ENCODE measurements at regions not wholly inside any gene's neighbourhood (a gene's known extent, or its start where the extent isn't known, plus 50 kb on each side); places are given as distances from the start of the nearest gene placed in this dataset.

GRCh38 chr17:53219821-53220220 lies 602.9 kb upstream of the KIF2B start:
- TF ChIP-seq CTCF (IDR thresholded peaks at IDR 0.05) (no peak), POLR2A (IDR thresholded peaks at IDR 0.05) (no peak)

Data from tibial nerve (tissue), 3 donors.